ENCODE measurements at regions not wholly inside any gene's neighbourhood (a gene's known extent, or its start where the extent isn't known, plus 50 kb on each side); places are given as distances from the start of the nearest gene placed in this dataset.
"Not testable (repeated sequence)": the region's sequence is repeated elsewhere in the genome, so short reads cannot be mapped to it uniquely, and the experiment has no call there.

- H3K36me3 Mint-ChIP-seq = no peaks in the 10 kb centered on the region
- no peak overlapping the region for H3K4me3 Mint-ChIP-seq
- ATAC-seq (ENCODE audit: low read depth) (no peak), DNase-seq (no peak)
- no peaks in the 10 kb centered on the region for H3K4me1 Mint-ChIP-seq
- no peaks in the 10 kb centered on the region for H3K27me3 Mint-ChIP-seq
- peaks cover 3% of the 10 kb centered on the region for H3K9me3 Mint-ChIP-seq
- POLR2A ChIA-PET = no interaction called here
- H3K27ac Mint-ChIP-seq = no peak overlapping the region
Observed at GRCh38 chr2:34552337-34552736, 953.2 kb upstream of the FAM98A start.

GRCh38 chr2:34549710-34550345 is 950.7 kb upstream of the FAM98A start:
- no peak for ATAC-seq (ENCODE audit: low read depth)
- no peak for DNase-seq
- Mint-ChIP-seq H3K4me1 (no peaks in the 10 kb centered on the region), H3K27me3 (no peaks in the 10 kb centered on the region), H3K36me3 (no peaks in the 10 kb centered on the region), H3K9me3 (peaks cover 9% of the 10 kb centered on the region), H3K27ac (no peak overlapping the region), H3K4me3 (no peak overlapping the region)
- POLR2A ChIA-PET = no interaction called here

GRCh38 chr2:34547900-34548299 is 948.8 kb upstream of the FAM98A start:
- Mint-ChIP-seq H3K27ac (no peak overlapping the region), H3K9me3 (peaks cover 7% of the 10 kb centered on the region), H3K36me3 (no peaks in the 10 kb centered on the region), H3K4me1 (no peaks in the 10 kb centered on the region), H3K4me3 (no peak overlapping the region), H3K27me3 (no peaks in the 10 kb centered on the region)
- DNase-seq (no peak), ATAC-seq (ENCODE audit: low read depth) (no peak)
- POLR2A ChIA-PET = no interaction called here

- Mint-ChIP-seq H3K4me1 (no peaks in the 10 kb centered on the region), H3K9me3 (peaks cover 7% of the 10 kb centered on the region), H3K27ac (no peak overlapping the region), H3K4me3 (no peak overlapping the region), H3K36me3 (no peaks in the 10 kb centered on the region), H3K27me3 (no peaks in the 10 kb centered on the region)
- ATAC-seq (ENCODE audit: low read depth) (no peak), DNase-seq (no peak)
- POLR2A ChIA-PET = no interaction called here
Observed at GRCh38 chr2:34547340-34547739, 948.2 kb upstream of the FAM98A start.

GRCh38 chr2:34545486-34546136 is 946.5 kb upstream of the FAM98A start:
- Mint-ChIP-seq H3K9me3 (peaks cover 9% of the 10 kb centered on the region), H3K4me1 (no peaks in the 10 kb centered on the region), H3K36me3 (no peaks in the 10 kb centered on the region), H3K4me3 (no peak overlapping the region), H3K27me3 (no peaks in the 10 kb centered on the region), H3K27ac (no peak overlapping the region)
- ATAC-seq (ENCODE audit: low read depth) (no peak), DNase-seq (no peak)
- POLR2A ChIA-PET = no interaction called here

- POLR2A ChIA-PET = no interaction called here
- Mint-ChIP-seq H3K27ac (no peak overlapping the region), H3K36me3 (no peaks in the 10 kb centered on the region), H3K4me1 (no peaks in the 10 kb centered on the region), H3K4me3 (no peak overlapping the region), H3K9me3 (peaks cover 5% of the 10 kb centered on the region), H3K27me3 (no peaks in the 10 kb centered on the region)
- ATAC-seq (ENCODE audit: low read depth) (no peak), DNase-seq (no peak)
Observed at GRCh38 chr2:34534761-34535160, 935.7 kb upstream of the FAM98A start.

- POLR2A ChIA-PET = no interaction called here
- no peaks in the 10 kb centered on the region for H3K36me3 Mint-ChIP-seq
- no peaks in the 10 kb centered on the region for H3K27me3 Mint-ChIP-seq
- H3K4me1 Mint-ChIP-seq = no peaks in the 10 kb centered on the region
- ATAC-seq (ENCODE audit: low read depth) (no peak), DNase-seq (no peak)
- H3K4me3 Mint-ChIP-seq = no peak overlapping the region
- no peak overlapping the region for H3K27ac Mint-ChIP-seq
- H3K9me3 Mint-ChIP-seq = peaks cover 5% of the 10 kb centered on the region
Observed at GRCh38 chr2:34534341-34534740, 935.2 kb upstream of the FAM98A start.

GRCh38 chr2:34533585-34534183 is 934.6 kb upstream of the FAM98A start:
- DNase-seq = no peak
- H3K4me1 Mint-ChIP-seq = no peaks in the 10 kb centered on the region
- H3K27ac Mint-ChIP-seq = no peak overlapping the region
- H3K4me3 Mint-ChIP-seq = no peak overlapping the region
- no peak for ATAC-seq (ENCODE audit: low read depth)
- no peaks in the 10 kb centered on the region for H3K36me3 Mint-ChIP-seq
- POLR2A ChIA-PET = interaction anchor here (0.6 kb wide), 1 partner anchor 98 kb away, joined by 3 read pairs; no protein-coding TSS in a partner anchor
- H3K9me3 Mint-ChIP-seq = peaks cover 2% of the 10 kb centered on the region
- no peaks in the 10 kb centered on the region for H3K27me3 Mint-ChIP-seq

GRCh38 chr2:34529965-34530364 is 930.9 kb upstream of the FAM98A start:
- Mint-ChIP-seq H3K36me3 (no peaks in the 10 kb centered on the region), H3K9me3 (peaks cover 2% of the 10 kb centered on the region), H3K4me3 (no peak overlapping the region), H3K27ac (no peak overlapping the region), H3K4me1 (no peaks in the 10 kb centered on the region), H3K27me3 (no peaks in the 10 kb centered on the region)
- POLR2A ChIA-PET = no interaction called here
- no peak for DNase-seq
- ATAC-seq (ENCODE audit: low read depth) = no peak

- Mint-ChIP-seq H3K36me3 (no peaks in the 10 kb centered on the region), H3K9me3 (peaks cover 2% of the 10 kb centered on the region), H3K4me3 (no peak overlapping the region), H3K27ac (no peak overlapping the region), H3K4me1 (no peaks in the 10 kb centered on the region), H3K27me3 (no peaks in the 10 kb centered on the region)
- POLR2A ChIA-PET = no interaction called here
- DNase-seq (no peak), ATAC-seq (ENCODE audit: low read depth) (no peak)
Observed at GRCh38 chr2:34523958-34524514, 924.9 kb upstream of the FAM98A start.

GRCh38 chr2:34519659-34520058 is 920.6 kb upstream of the FAM98A start:
- no peaks in the 10 kb centered on the region for H3K4me1 Mint-ChIP-seq

GRCh38 chr2:34498561-34498960 is 899.5 kb upstream of the FAM98A start:
- H3K27me3 Mint-ChIP-seq = no peaks in the 10 kb centered on the region
- peaks cover 6% of the 10 kb centered on the region for H3K9me3 Mint-ChIP-seq
- H3K27ac Mint-ChIP-seq = no peak overlapping the region
- H3K4me1 Mint-ChIP-seq = no peaks in the 10 kb centered on the region
- DNase-seq (no peak), ATAC-seq (ENCODE audit: low read depth) (no peak)
- no peaks in the 10 kb centered on the region for H3K36me3 Mint-ChIP-seq
- no peak overlapping the region for H3K4me3 Mint-ChIP-seq
- POLR2A ChIA-PET = no interaction called here

More at GRCh38 chr2:34519659-34520058, 920.6 kb upstream of the FAM98A start:
- H3K9me3 Mint-ChIP-seq = peaks cover 2% of the 10 kb centered on the region
- H3K4me3 Mint-ChIP-seq = no peak overlapping the region
- POLR2A ChIA-PET = no interaction called here
- H3K36me3 Mint-ChIP-seq = no peaks in the 10 kb centered on the region
- ATAC-seq (ENCODE audit: low read depth) = no peak
- no peak for DNase-seq
- no peak overlapping the region for H3K27ac Mint-ChIP-seq
- no peaks in the 10 kb centered on the region for H3K27me3 Mint-ChIP-seq

- H3K4me1 Mint-ChIP-seq; POLR2A ChIA-PET; H3K9me3 Mint-ChIP-seq; H3K27me3 Mint-ChIP-seq; H3K27ac Mint-ChIP-seq; H3K36me3 Mint-ChIP-seq; ATAC-seq (ENCODE audit: low read depth); H3K4me3 Mint-ChIP-seq; DNase-seq: not testable (repeated sequence)
Observed at GRCh38 chr2:34494192-34494591, 895.1 kb upstream of the FAM98A start.

Measured in activated naive CD8-positive, alpha-beta T cell treated with anti-CD3 and anti-CD28 coated beads, Interleukin-2, amount 10 ng/mL, durations not matched to agents 7 days and 5 days (primary cell).